Fibroblast of the aortic adventitia (primary cell): ENCODE measurements at regions not wholly inside any gene's neighbourhood (a gene's known extent, or its start where the extent isn't known, plus 50 kb on each side); places are given as distances from the start of the nearest gene placed in this dataset.

Experiments used
- DNase-seq: peaks from one replicate; pipeline ENCODE4 v3.0.0-alpha.2; 2010; ENCODE audit warnings: low read depth
- H3K4me3 ChIP-seq: 2 replicates; pipeline ENCODE4 v1.5.1; 2011; ENCODE audit warnings: low read depth, mild to moderate bottlenecking, control low read depth, low read length, moderate library complexity
- CTCF ChIP-seq: IDR thresholded peaks from 2 replicates; pipeline ENCODE4 v1.5.1; 2011; ENCODE audit warnings: mild to moderate bottlenecking, low read length, control low read depth, inconsistent platforms; ENCODE audit not compliant: insufficient read depth

- no peak overlapping the region for H3K4me3 ChIP-seq
- no peak for TF ChIP-seq CTCF
- peak; percentile 94 for DNase-seq
Observed at GRCh38 chr12:71243370-71243769, 85.6 kb upstream of the TSPAN8 start.

GRCh38 chr12:71242511-71242910 is 84.7 kb upstream of the TSPAN8 start:
- peak; percentile 92 for DNase-seq
- no peak for TF ChIP-seq CTCF
- H3K4me3 ChIP-seq, result no peak overlapping the region

- DNase-seq, result peak; percentile 91
- TF ChIP-seq CTCF, result no peak
- no peak overlapping the region for H3K4me3 ChIP-seq
Observed at GRCh38 chr12:71240946-71241345, 83.1 kb upstream of the TSPAN8 start.

- no peak for DNase-seq
- TF ChIP-seq CTCF, result no peak
- no peak overlapping the region for H3K4me3 ChIP-seq
Observed at GRCh38 chr12:71239731-71240130, 81.9 kb upstream of the TSPAN8 start.

- DNase-seq, result no peak
- no peak for TF ChIP-seq CTCF
Observed at GRCh38 chr12:71237128-71237527, 79.3 kb upstream of the TSPAN8 start.

GRCh38 chr12:71236133-71236660 is 78.4 kb upstream of the TSPAN8 start:
- TF ChIP-seq CTCF, result no peak
- no peak overlapping the region for H3K4me3 ChIP-seq
- no peak for DNase-seq

More at GRCh38 chr12:71237128-71237527, 79.3 kb upstream of the TSPAN8 start:
- no peak overlapping the region for H3K4me3 ChIP-seq

GRCh38 chr12:71233083-71233482 is 75.3 kb upstream of the TSPAN8 start:
- DNase-seq, result no peak
- no peak for TF ChIP-seq CTCF

More at GRCh38 chr12:71233083-71233482, 75.3 kb upstream of the TSPAN8 start:
- H3K4me3 ChIP-seq, result no peak overlapping the region
